ENCODE measurements at regions not wholly inside any gene's neighbourhood (a gene's known extent, or its start where the extent isn't known, plus 50 kb on each side); places are given as distances from the start of the nearest gene placed in this dataset.
A peak's percentile ranks its signal among the peaks of the same experiment; 100 is the strongest.
"Not testable (repeated sequence)": the region's sequence is repeated elsewhere in the genome, so short reads cannot be mapped to it uniquely, and the experiment has no call there.

GRCh38 chr5:126009566-126009965, 413.6 kb upstream of the GRAMD2B start:
- 65 to 80% methylated on average over 5 of the region's 5 CpGs for WGBS, 2 donors
- peaks cover 0 to 12% (median 0%) of the 10 kb centered on the region in 4 donors for H3K4me1 ChIP-seq
- H3K9me3 ChIP-seq: no peaks in the 10 kb centered on the region

GRCh38 chr5:126011526-126011925, 411.7 kb upstream of the GRAMD2B start:
- not testable (repeated sequence) for H3K27ac ChIP-seq; H3K27me3 ChIP-seq; H3K36me3 ChIP-seq; H3K4me3 ChIP-seq; DNase-seq (ENCODE audit: low spot score in 2 of 2); H3K9me3 ChIP-seq
- peaks cover 0 to 27% (median 8%) of the 10 kb centered on the region in 4 donors for H3K4me1 ChIP-seq
- 96 to 97% methylated on average over 7 of the region's 7 CpGs for WGBS, 2 donors

More at GRCh38 chr5:126009566-126009965, 413.6 kb upstream of the GRAMD2B start:
- no peaks in the 10 kb centered on the region for H3K27me3 ChIP-seq
- H3K4me3 ChIP-seq: no peak overlapping the region
- no peaks in the 10 kb centered on the region for H3K36me3 ChIP-seq
- no peak overlapping the region for H3K27ac ChIP-seq
- no peak for TF ChIP-seq CTCF (IDR thresholded peaks at IDR 0.05)
- no peak for TF ChIP-seq POLR2A (IDR thresholded peaks at IDR 0.05)
- TF ChIP-seq EP300 (IDR thresholded peaks at IDR 0.05): no peak
- no peak for DNase-seq (ENCODE audit: low spot score in 2 of 2)

GRCh38 chr5:126014676-126015075, 408.5 kb upstream of the GRAMD2B start:
- no peak for DNase-seq (ENCODE audit: low spot score in 2 of 2)
- H3K27ac ChIP-seq: peak overlapping the region in 1 of 4 donors; percentile 58
- no peak for TF ChIP-seq CTCF (IDR thresholded peaks at IDR 0.05)
- TF ChIP-seq EP300 (IDR thresholded peaks at IDR 0.05): no peak
- TF ChIP-seq POLR2A (IDR thresholded peaks at IDR 0.05): no peak
- no peaks in the 10 kb centered on the region for H3K36me3 ChIP-seq
- WGBS, 2 donors: 37 to 41% methylated on average over 1 of the region's 1 CpG
- no peak overlapping the region for H3K4me3 ChIP-seq
- H3K27me3 ChIP-seq: no peaks in the 10 kb centered on the region
- H3K9me3 ChIP-seq: no peaks in the 10 kb centered on the region
- H3K4me1 ChIP-seq: peaks cover 0 to 29% (median 9%) of the 10 kb centered on the region in 4 donors

- peaks cover 0 to 29% (median 9%) of the 10 kb centered on the region in 4 donors for H3K4me1 ChIP-seq
- no peaks in the 10 kb centered on the region for H3K36me3 ChIP-seq
- no peak for DNase-seq (ENCODE audit: low spot score in 2 of 2)
- H3K9me3 ChIP-seq: no peaks in the 10 kb centered on the region
- no peaks in the 10 kb centered on the region for H3K27me3 ChIP-seq
- TF ChIP-seq CTCF (IDR thresholded peaks at IDR 0.05) (no peak), EP300 (IDR thresholded peaks at IDR 0.05) (no peak), POLR2A (IDR thresholded peaks at IDR 0.05) (no peak)
- peak overlapping the region in 1 of 4 donors; percentile 14 for H3K4me3 ChIP-seq
- peak overlapping the region in 1 of 4 donors; percentile 58 for H3K27ac ChIP-seq
- WGBS, 2 donors: 20 to 21% methylated on average over 8 of the region's 8 CpGs
Observed at GRCh38 chr5:126015235-126016181, 407.7 kb upstream of the GRAMD2B start.

GRCh38 chr5:126016256-126016655, 407.0 kb upstream of the GRAMD2B start:
- DNase-seq (ENCODE audit: low spot score in 2 of 2): peak in 1 of 2 donors; percentile 13
- Histone ChIP-seq H3K4me3 (no peak overlapping the region), H3K36me3 (no peaks in the 10 kb centered on the region), H3K27ac (no peak overlapping the region), H3K4me1 (peaks cover 0 to 29% (median 9%) of the 10 kb centered on the region in 4 donors), H3K27me3 (no peaks in the 10 kb centered on the region), H3K9me3 (no peaks in the 10 kb centered on the region)
- WGBS, 2 donors: 21 to 43% methylated on average over 1 of the region's 1 CpG
- TF ChIP-seq EP300 (IDR thresholded peaks at IDR 0.05) (no peak), POLR2A (IDR thresholded peaks at IDR 0.05) (no peak), CTCF (IDR thresholded peaks at IDR 0.05) (no peak)

All from tibial nerve (tissue), 4 donors.